K562 (cell line): ENCODE measurements at regions not wholly inside any gene's neighbourhood (a gene's known extent, or its start where the extent isn't known, plus 50 kb on each side); places are given as distances from the start of the nearest gene placed in this dataset.

ENCODE experiments used
- ATAC-seq: fragments of 200-7000 bp; cut with Tn5 transposase; 3 replicates; pipeline ENCODE4 v1.9.1; 2020; ENCODE audit warnings: moderate library complexity
- BruUV-seq: library from RNA; stranded (reverse); fragments of 400-500 nt; replicated peaks from 2 replicates; lab custom pipeline; 2021; lab: Mats Ljungman, UMichigan
- CTCF ChIA-PET: fragments of 300-600 bp; formaldehyde crosslinking; extraction: SDS; loops from one replicate; lab custom pipeline; 2021; ENCODE audit warnings: low intra/inter-chr PET ratio; lab: Yijun Ruan, JAX
- POLR2A ChIA-PET: fragments of 300-600, 350-650 bp; sonication (Branson Sonifier 250); formaldehyde crosslinking; extraction: SDS; loops from one replicate; lab custom pipeline; 2021; ENCODE audit warnings: antibody characterized with exemption, inconsistent platforms; lab: Yijun Ruan, JAX
- DNase-seq, 4 experiments: peaks; one replicate each; pipeline versions ENCODE4 v3.0.0 to v3.0.0-alpha.2; 2011 to 2018; ENCODE audit warnings: low spot score in 3 of 4, mixed read lengths in 3 of 4; ENCODE audit errors: extremely low read depth in 1 of 4
- FAIRE-seq: peaks from 2 replicates; lab custom pipeline; 2011; peaks lifted over from hg19 to GRCh38; lab: Jason Lieb, UNC
- H2AFZ ChIP-seq: 2 replicates; pipeline ENCODE4 v1.6.0; 2011; ENCODE audit warnings: low read depth, low read length, control low read depth, inconsistent platforms
- H3K27ac ChIP-seq: fragments of 200-600 bp; 3 replicates; pipeline ENCODE4 v1.8.0; 2011; ENCODE audit warnings: low read depth, mild to moderate bottlenecking, control low read depth, inconsistent platforms, low read length, moderate library complexity, mixed read lengths; ENCODE audit errors: extremely low read depth
- H3K27me3 ChIP-seq, 2 experiments: fragments of 300-600 bp in 1 of 2; 2 replicates in 1 of 2; 3 replicates in 1 of 2; pipeline versions ENCODE4 v1.6.0 to v1.8.0; 2011; ENCODE audit warnings: inconsistent platforms in 2 of 2, low read length in 2 of 2, mild to moderate bottlenecking in 1 of 2, mixed read lengths in 1 of 2, moderate library complexity in 1 of 2; ENCODE audit not compliant: control insufficient read depth in 2 of 2, insufficient read depth in 2 of 2
- H3K36me3 ChIP-seq: fragments of 300-600 bp; 3 replicates; pipeline ENCODE4 v1.8.0; 2011; ENCODE audit warnings: mild to moderate bottlenecking, low read length, inconsistent platforms; ENCODE audit not compliant: control insufficient read depth, insufficient read depth
- H3K4me1 ChIP-seq, 2 experiments: fragments of 200-600 bp in 1 of 2; replicated peaks in 1 of 2; 2 replicates in 1 of 2; 3 replicates in 1 of 2; pipeline versions ENCODE4 v1.5.1 to v1.8.0; 2011; ENCODE audit warnings: inconsistent platforms in 2 of 2, low read length in 2 of 2, mild to moderate bottlenecking in 1 of 2, mixed read lengths in 1 of 2, moderate library complexity in 1 of 2; ENCODE audit not compliant: control insufficient read depth in 2 of 2, insufficient read depth in 2 of 2
- H3K4me2 ChIP-seq: 2 replicates; pipeline ENCODE4 v1.6.1; 2011; ENCODE audit warnings: low read length, control low read depth, inconsistent platforms, mixed read lengths; ENCODE audit not compliant: insufficient read depth
- H3K4me3 ChIP-seq: fragments of 200-600 bp; sonication (generic), shearing (Covaris generic); 2 replicates; pipeline ENCODE4 v1.5.1; 2016; ENCODE audit warnings: control low read depth, inconsistent platforms
- H3K79me2 ChIP-seq: fragments of 200-600 bp; 3 replicates; pipeline ENCODE4 v1.8.0; 2011; ENCODE audit warnings: low read length, inconsistent platforms; ENCODE audit not compliant: control insufficient read depth, insufficient read depth
- H3K9ac ChIP-seq, 2 experiments: 2 replicates each; pipeline versions ENCODE4 v1.6.0 to v1.6.1; 2011; ENCODE audit warnings: low read depth in 2 of 2, low read length in 2 of 2, control low read depth in 1 of 2, inconsistent platforms in 1 of 2, mild to moderate bottlenecking in 1 of 2, mixed read lengths in 1 of 2; ENCODE audit not compliant: insufficient read depth in 1 of 2
- H3K9me1 ChIP-seq: one replicate; pipeline ENCODE4 v1.6.0; 2011; ENCODE audit warnings: inconsistent platforms, mild to moderate bottlenecking, low read length, moderate library complexity; ENCODE audit not compliant: control insufficient read depth, insufficient read depth
- H3K9me3 ChIP-seq: replicated peaks from 2 replicates; pipeline ENCODE4 v1.5.1; 2011; ENCODE audit warnings: low read depth, low read length, inconsistent platforms; ENCODE audit not compliant: control insufficient read depth, insufficient read depth
- H4K20me1 ChIP-seq: replicated peaks from 2 replicates; pipeline ENCODE4 v1.6.1; 2011; ENCODE audit warnings: low read length, inconsistent platforms, mixed read lengths; ENCODE audit not compliant: control insufficient read depth, insufficient read depth
- BMI1 ChIP-seq: fragments of 150-350 bp; IDR thresholded peaks from 2 replicates; pipeline ENCODE4 v1.6.1; 2014; ENCODE audit warnings: low read length
- DNMT1 ChIP-seq: fragments of 450-650 bp; IDR thresholded peaks from 2 replicates; pipeline ENCODE4 v1.6.1; 2016; ENCODE audit warnings: antibody characterized with exemption, mild to moderate bottlenecking
- JUNB ChIP-seq: fragments of 450-650 bp; formaldehyde crosslinking; conservative IDR thresholded peaks from 2 replicates; pipeline ENCODE4 v1.4.0; 2020; ENCODE audit warnings: mild to moderate bottlenecking
- NFE2 ChIP-seq: IDR thresholded peaks from 2 replicates; pipeline ENCODE4 v1.6.1; 2014; ENCODE audit warnings: antibody characterized with exemption, low read depth
- NFE2L1 ChIP-seq: fragments of 450-650 bp; IDR thresholded peaks from 2 replicates; pipeline ENCODE4 v1.6.1; 2016; ENCODE audit warnings: missing genetic modification characterization, low read depth, mild to moderate bottlenecking, missing compliant biosample characterization, moderate library complexity, borderline replicate concordance
- SMARCA5 ChIP-seq: fragments of 450-650 bp; IDR thresholded peaks from 2 replicates; pipeline ENCODE4 v1.6.1; 2016
- WHSC1 ChIP-seq: IDR thresholded peaks from one replicate; pipeline ENCODE4 v1.6.1; 2012; ENCODE audit warnings: low read length, control low read depth, inconsistent platforms
- ZKSCAN8 ChIP-seq: fragments of 200-800 bp; sonication (Bioruptor generic); IDR thresholded peaks from 2 replicates; pipeline ENCODE4 v1.6.1; 2016; ENCODE audit warnings: missing genetic modification characterization, missing compliant biosample characterization
- ZNF311 ChIP-seq: fragments of 250-450 bp; sonication (Bioruptor Pico); IDR thresholded peaks from 2 replicates; pipeline ENCODE4 v1.4.0; 2020; ENCODE audit warnings: mild to moderate bottlenecking, moderate library complexity
- ZNF347 ChIP-seq: fragments of 450-650 bp; formaldehyde crosslinking; IDR thresholded peaks from 2 replicates; pipeline ENCODE4 v1.4.0; 2020; ENCODE audit warnings: low read depth, mild to moderate bottlenecking, moderate library complexity
- ZNF41 ChIP-seq: fragments of 250-450 bp; sonication (Bioruptor Pico); conservative IDR thresholded peaks from 2 replicates; pipeline ENCODE4 v1.4.0; 2020; ENCODE audit warnings: mild to moderate bottlenecking
- ZNF561 ChIP-seq: fragments of 450-650 bp; formaldehyde crosslinking; conservative IDR thresholded peaks from 2 replicates; pipeline ENCODE4 v1.4.0; 2020; ENCODE audit warnings: mild to moderate bottlenecking, moderate library complexity
- WGBS: fragments of 100-300 bp; shearing (Covaris generic); methylation state at CpG from one replicate; pipeline ENCODE4 v1.1.6; 2016; ENCODE audit warnings: low coverage, mixed read lengths; ENCODE audit not compliant: insufficient coverage; ENCODE audit errors: missing lambda C conversion rate; 5-methylcytosine and 5-hydroxymethylcytosine counted together
- in situ Hi-C: fragments of 300-500 bp; cut with MboI; formaldehyde crosslinking; loops from 4 replicates; pipeline ENCODE4 v1.15.0; 2018; ENCODE audit warnings: inconsistent platforms, mixed read lengths
- intact Hi-C: fragments of 100-400 bp; cut with micrococcal nuclease; formaldehyde crosslinking; loops from 2 replicates; pipeline ENCODE4 v1.14.2; 2022
- TF ChIP-seq, protein P1 (sequence below): sonication (generic); formaldehyde crosslinking; IDR thresholded peaks from 2 replicates; pipeline ENCODE4 v1.8.0; 2023; ENCODE audit warnings: mild to moderate bottlenecking, missing genetic modification reagents

DNA sequence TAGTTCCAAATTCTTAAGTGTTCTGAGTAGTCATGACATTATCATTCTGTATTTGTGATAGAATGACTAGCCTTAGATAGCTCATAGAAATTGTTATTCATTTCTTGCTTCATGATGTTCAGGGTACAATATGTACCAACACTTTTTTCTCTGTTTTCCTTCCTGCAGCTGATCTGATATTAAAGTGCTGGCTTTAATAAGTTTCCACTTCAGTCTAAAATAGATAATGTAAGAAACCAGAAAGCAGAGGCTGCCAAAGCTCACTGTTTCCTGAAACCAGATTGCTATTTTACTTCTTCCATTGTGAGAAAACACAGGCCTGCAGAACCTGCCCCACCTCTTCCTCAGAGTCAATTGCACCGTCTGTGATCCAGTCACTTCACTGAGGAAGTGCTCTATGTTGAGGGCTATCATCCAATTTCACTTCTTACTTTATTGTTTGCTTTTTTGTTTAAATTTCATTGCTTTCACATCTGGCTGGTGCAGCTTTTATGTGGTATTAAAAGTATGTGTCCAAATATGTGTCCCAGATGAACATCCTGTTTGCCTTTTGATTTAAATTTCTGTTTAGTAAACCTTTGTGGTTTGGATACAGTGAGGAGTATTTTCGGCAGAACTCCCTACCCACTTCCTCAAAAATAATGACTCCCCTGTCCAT, 652.1 kb downstream of the ANKRD50 start:
- ATAC-seq: no peak
- Histone ChIP-seq H2AFZ (no peak overlapping the region), H3K27me3 (no peaks in the 10 kb centered on the region), H3K9me1 (no peaks in the 10 kb centered on the region), H3K79me2 (no peaks in the 10 kb centered on the region), H3K4me3 (no peak overlapping the region), H3K36me3 (no peaks in the 10 kb centered on the region), H4K20me1 (no peaks in the 10 kb centered on the region), H3K4me2 (no peak overlapping the region), H3K9ac (no peak overlapping the region), H3K4me1 (no peaks in the 10 kb centered on the region), H3K27ac (no peak overlapping the region), H3K9me3 (no peaks in the 10 kb centered on the region)
- CTCF ChIA-PET: no interaction called here
- intact Hi-C loops: no loop called here
- in situ Hi-C loops: no loop called here
- no peak for FAIRE-seq
- 0% methylated on average over 2 of the region's 2 CpGs for WGBS
- no peak for TF ChIP-seq JUNB (CRISPR knock-in tag)
- TF ChIP-seq ZNF347 (CRISPR knock-in tag): no peak
- TF ChIP-seq WHSC1: no peak
- no peak for TF ChIP-seq BMI1
- POLR2A ChIA-PET: no interaction called here
- no peak for DNase-seq
- no TSS peak for BruUV-seq

DNA sequence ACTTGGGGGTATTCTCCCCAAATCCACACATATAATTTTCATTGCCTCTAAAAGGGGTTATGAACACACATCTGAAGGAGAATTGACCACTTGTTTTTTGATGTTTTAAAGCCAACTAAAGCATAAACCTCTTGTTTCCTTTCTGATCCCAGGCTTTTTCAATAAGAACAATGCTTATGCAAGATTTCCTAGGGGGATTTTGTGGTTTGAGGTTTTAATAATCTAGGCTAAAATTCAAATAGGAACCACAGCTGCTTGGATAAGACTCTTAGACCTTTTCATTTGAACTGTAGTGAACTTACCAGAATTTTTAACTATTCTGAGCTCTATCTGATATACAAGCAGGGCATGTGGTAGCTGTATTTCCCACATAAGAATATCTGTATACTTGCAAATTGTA, 651.1 kb downstream of the ANKRD50 start:
- Histone ChIP-seq H3K9me1 (no peaks in the 10 kb centered on the region), H2AFZ (no peak overlapping the region), H3K9me3 (no peaks in the 10 kb centered on the region; the same call in 1 of the 2 replicates), H3K9ac (no peak overlapping the region), H3K27ac (no peak overlapping the region), H3K4me1 (no peaks in the 10 kb centered on the region), H3K36me3 (no peaks in the 10 kb centered on the region), H3K79me2 (no peaks in the 10 kb centered on the region), H4K20me1 (no peaks in the 10 kb centered on the region), H3K27me3 (no peaks in the 10 kb centered on the region), H3K4me3 (no peak overlapping the region), H3K4me2 (no peak overlapping the region)
- in situ Hi-C loops (no loop called here), intact Hi-C loops (no loop called here)
- ChIA-PET CTCF (no interaction called here), POLR2A (no interaction called here)
- DNase-seq: no peak
- TF ChIP-seq ZNF311 (CRISPR knock-in tag) (no peak), SMARCA5 (no peak), NFE2 (no peak), ZNF561 (CRISPR knock-in tag) (no peak), NFE2L1 (tag) (no peak), DNMT1 (no peak), ZNF41 (CRISPR knock-in tag) (no peak), ZKSCAN8 (CRISPR knock-in tag) (no peak)
- TF ChIP-seq, protein P1, sequence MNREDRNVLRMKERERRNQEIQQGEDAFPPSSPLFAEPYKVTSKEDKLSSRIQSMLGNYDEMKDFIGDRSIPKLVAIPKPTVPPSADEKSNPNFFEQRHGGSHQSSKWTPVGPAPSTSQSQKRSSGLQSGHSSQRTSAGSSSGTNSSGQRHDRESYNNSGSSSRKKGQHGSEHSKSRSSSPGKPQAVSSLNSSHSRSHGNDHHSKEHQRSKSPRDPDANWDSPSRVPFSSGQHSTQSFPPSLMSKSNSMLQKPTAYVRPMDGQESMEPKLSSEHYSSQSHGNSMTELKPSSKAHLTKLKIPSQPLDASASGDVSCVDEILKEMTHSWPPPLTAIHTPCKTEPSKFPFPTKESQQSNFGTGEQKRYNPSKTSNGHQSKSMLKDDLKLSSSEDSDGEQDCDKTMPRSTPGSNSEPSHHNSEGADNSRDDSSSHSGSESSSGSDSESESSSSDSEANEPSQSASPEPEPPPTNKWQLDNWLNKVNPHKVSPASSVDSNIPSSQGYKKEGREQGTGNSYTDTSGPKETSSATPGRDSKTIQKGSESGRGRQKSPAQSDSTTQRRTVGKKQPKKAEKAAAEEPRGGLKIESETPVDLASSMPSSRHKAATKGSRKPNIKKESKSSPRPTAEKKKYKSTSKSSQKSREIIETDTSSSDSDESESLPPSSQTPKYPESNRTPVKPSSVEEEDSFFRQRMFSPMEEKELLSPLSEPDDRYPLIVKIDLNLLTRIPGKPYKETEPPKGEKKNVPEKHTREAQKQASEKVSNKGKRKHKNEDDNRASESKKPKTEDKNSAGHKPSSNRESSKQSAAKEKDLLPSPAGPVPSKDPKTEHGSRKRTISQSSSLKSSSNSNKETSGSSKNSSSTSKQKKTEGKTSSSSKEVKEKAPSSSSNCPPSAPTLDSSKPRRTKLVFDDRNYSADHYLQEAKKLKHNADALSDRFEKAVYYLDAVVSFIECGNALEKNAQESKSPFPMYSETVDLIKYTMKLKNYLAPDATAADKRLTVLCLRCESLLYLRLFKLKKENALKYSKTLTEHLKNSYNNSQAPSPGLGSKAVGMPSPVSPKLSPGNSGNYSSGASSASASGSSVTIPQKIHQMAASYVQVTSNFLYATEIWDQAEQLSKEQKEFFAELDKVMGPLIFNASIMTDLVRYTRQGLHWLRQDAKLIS (CRISPR knock-in tag): no peak
- no peak for ATAC-seq
- no TSS peak for BruUV-seq
- no peak for FAIRE-seq
